CD14-positive monocyte (primary cell): ENCODE measurements at regions not wholly inside any gene's neighbourhood (a gene's known extent, or its start where the extent isn't known, plus 50 kb on each side); places are given as distances from the start of the nearest gene placed in this dataset.
"Not testable (repeated sequence)": the region's sequence is repeated elsewhere in the genome, so short reads cannot be mapped to it uniquely, and the experiment has no call there.

Experiments used
- DNase-seq, 3 donors: peaks; one replicate each; pipeline ENCODE4 v3.0.0-alpha.2; 2011 to 2022
- H2AFZ ChIP-seq: 2 replicates; pipeline ENCODE4 v1.6.0; 2012; ENCODE audit warnings: mild to moderate bottlenecking, low read depth, low read length, inconsistent platforms; ENCODE audit not compliant: insufficient read depth, poor library complexity, severe bottlenecking
- H3K27ac ChIP-seq, 2 donors: 1 replicate in 1 of 2; 2 replicates in 1 of 2; pipeline ENCODE4 v1.5.1; 2012 to 2013; ENCODE audit warnings: low read length in 2 of 2, control low read depth in 1 of 2, inconsistent platforms in 1 of 2, low read depth in 1 of 2, mild to moderate bottlenecking in 1 of 2
- H3K27me3 ChIP-seq, 2 donors: one replicate each; pipeline versions ENCODE4 v1.6.0 to v1.6.1; 2011 to 2013; ENCODE audit warnings: low read length in 2 of 2; ENCODE audit not compliant: control insufficient read depth in 2 of 2, insufficient read depth in 2 of 2
- H3K36me3 ChIP-seq, 2 donors: replicated peaks in 1 of 2; 1 replicate in 1 of 2; 2 replicates in 1 of 2; pipeline versions ENCODE4 v1.5.1 to v1.6.1; 2012 to 2013; ENCODE audit warnings: low read length in 2 of 2, control low read depth in 1 of 2, inconsistent platforms in 1 of 2, mild to moderate bottlenecking in 1 of 2; ENCODE audit not compliant: insufficient read depth in 2 of 2, control insufficient read depth in 1 of 2
- H3K4me1 ChIP-seq, 2 donors: 1 replicate in 1 of 2; 2 replicates in 1 of 2; pipeline versions ENCODE4 v1.5.1 to v1.6.1; 2012 to 2013; ENCODE audit warnings: low read length in 2 of 2, control low read depth in 1 of 2, inconsistent platforms in 1 of 2, mild to moderate bottlenecking in 1 of 2, moderate library complexity in 1 of 2; ENCODE audit not compliant: insufficient read depth in 2 of 2, control insufficient read depth in 1 of 2
- H3K4me2 ChIP-seq: replicated peaks from 2 replicates; pipeline ENCODE3; 2012; ENCODE audit warnings: low read length, moderate library complexity, mild to moderate bottlenecking; ENCODE audit not compliant: poor library complexity, severe bottlenecking; ENCODE audit errors: extremely low read depth
- H3K4me3 ChIP-seq, 3 experiments: fragments of 200-600 bp in 1 of 3; sonication (generic) in 1 of 3; replicated peaks in 1 of 3; 1 replicate in 2 of 3; 2 replicates in 1 of 3; pipeline ENCODE4 v1.5.1; 2011 to 2013; ENCODE audit warnings: low read length in 3 of 3, mild to moderate bottlenecking in 3 of 3, control low read depth in 2 of 3, low read depth in 2 of 3, inconsistent platforms in 1 of 3, moderate library complexity in 1 of 3
- H3K79me2 ChIP-seq: 2 replicates; pipeline ENCODE4 v1.6.0; 2012; ENCODE audit warnings: mild to moderate bottlenecking, control low read depth, inconsistent platforms, low read length, moderate library complexity; ENCODE audit not compliant: insufficient read depth
- H3K9ac ChIP-seq: 2 replicates; pipeline ENCODE4 v1.6.0; 2017; ENCODE audit warnings: low read length, mild to moderate bottlenecking; ENCODE audit not compliant: insufficient read depth, poor library complexity, severe bottlenecking
- H3K9me3 ChIP-seq, 2 donors: replicated peaks in 1 of 2; 1 replicate in 1 of 2; 2 replicates in 1 of 2; pipeline versions ENCODE4 v1.5.1 to v1.6.1; 2012 to 2013; ENCODE audit warnings: low read length in 2 of 2, control low read depth in 1 of 2; ENCODE audit not compliant: control insufficient read depth in 1 of 2, insufficient read depth in 1 of 2
- H4K20me1 ChIP-seq: 2 replicates; pipeline ENCODE4 v1.6.0; 2012; ENCODE audit warnings: mild to moderate bottlenecking, low read length, control low read depth, moderate library complexity; ENCODE audit not compliant: insufficient read depth
- H3K27ac Mint-ChIP-seq, 7 donors: one replicate each; pipeline ENCODE4 v1.8.0; 2020; ENCODE audit warnings: mild to moderate bottlenecking in 7 of 7, mixed read lengths in 7 of 7, moderate library complexity in 6 of 7, inconsistent platforms in 2 of 7
- H3K27me3 Mint-ChIP-seq, 3 donors: one replicate each; pipeline ENCODE4 v1.8.0; 2021 to 2022; ENCODE audit warnings: low read depth in 3 of 3, mild to moderate bottlenecking in 3 of 3, mixed read lengths in 3 of 3, moderate library complexity in 3 of 3, inconsistent platforms in 1 of 3
- H3K36me3 Mint-ChIP-seq, 2 donors: one replicate each; pipeline ENCODE4 v1.8.0; 2020; ENCODE audit warnings: mixed read lengths in 2 of 2, inconsistent platforms in 1 of 2, mild to moderate bottlenecking in 1 of 2
- H3K4me1 Mint-ChIP-seq: one replicate; pipeline ENCODE4 v1.8.0; 2020; ENCODE audit warnings: mild to moderate bottlenecking, mixed read lengths
- H3K4me3 Mint-ChIP-seq, 2 donors: one replicate each; pipeline ENCODE4 v1.8.0; 2020; ENCODE audit warnings: mild to moderate bottlenecking in 2 of 2, mixed read lengths in 2 of 2, moderate library complexity in 1 of 2
- H3K9me3 Mint-ChIP-seq, 7 donors: one replicate each; pipeline ENCODE4 v1.8.0; 2020 to 2022; ENCODE audit warnings: mixed read lengths in 7 of 7, mild to moderate bottlenecking in 6 of 7, moderate library complexity in 6 of 7, inconsistent platforms in 2 of 7
- WGBS: methylation state at CpG from one replicate; pipeline ENCODE4 v1.1.5; 2013; ENCODE audit warnings: missing lambda C conversion rate; ENCODE audit not compliant: insufficient coverage; 5-methylcytosine and 5-hydroxymethylcytosine counted together
- intact Hi-C, 2 donors: fragments of 100-400 bp; cut with micrococcal nuclease; formaldehyde crosslinking; loops; one replicate each; pipeline versions ENCODE4 v1.15.0 to v1.15.1; 2023
- TF ChIP-seq, protein P1 (sequence below): fragments of 200-600 bp; IDR thresholded peaks from one replicate; pipeline ENCODE4 v1.8.0; 2022; ENCODE audit warnings: antibody characterized with exemption, mild to moderate bottlenecking

DNA sequence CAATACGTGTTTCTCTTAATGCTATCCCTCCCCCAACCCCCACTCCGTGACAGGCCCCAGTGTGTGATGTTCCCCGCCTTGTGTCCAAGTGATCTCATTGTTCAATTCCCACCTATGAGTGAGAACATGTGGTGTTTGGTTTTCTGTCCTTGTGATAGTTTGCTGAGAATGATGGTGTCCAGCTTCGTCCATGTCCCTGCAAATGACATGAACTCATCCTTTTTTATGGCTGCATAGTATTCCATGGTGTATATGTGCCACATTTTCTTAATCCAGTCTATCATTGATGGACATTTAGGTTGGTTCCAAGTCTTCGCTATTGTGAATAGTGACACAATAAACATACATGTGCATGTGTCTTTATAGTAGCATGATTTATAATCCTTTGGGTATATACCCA lies 52.5 kb downstream of the KIAA0408 start:
- H2AFZ ChIP-seq, H3K4me1 Mint-ChIP-seq, H3K4me3 Mint-ChIP-seq, H3K4me2 ChIP-seq, H3K4me1 ChIP-seq, H4K20me1 ChIP-seq, DNase-seq, H3K36me3 Mint-ChIP-seq, H3K9me3 ChIP-seq, intact Hi-C loops, H3K4me3 ChIP-seq, H3K27me3 Mint-ChIP-seq, H3K27ac Mint-ChIP-seq, H3K9ac ChIP-seq, H3K79me2 ChIP-seq, H3K27me3 ChIP-seq, H3K36me3 ChIP-seq, H3K27ac ChIP-seq: not testable (repeated sequence)
- peaks cover 3 to 10% (median 7%) of the 10 kb centered on the region in 7 donors for H3K9me3 Mint-ChIP-seq
- WGBS = no CpG with 5 or more reads among the region's 5 CpGs

DNA sequence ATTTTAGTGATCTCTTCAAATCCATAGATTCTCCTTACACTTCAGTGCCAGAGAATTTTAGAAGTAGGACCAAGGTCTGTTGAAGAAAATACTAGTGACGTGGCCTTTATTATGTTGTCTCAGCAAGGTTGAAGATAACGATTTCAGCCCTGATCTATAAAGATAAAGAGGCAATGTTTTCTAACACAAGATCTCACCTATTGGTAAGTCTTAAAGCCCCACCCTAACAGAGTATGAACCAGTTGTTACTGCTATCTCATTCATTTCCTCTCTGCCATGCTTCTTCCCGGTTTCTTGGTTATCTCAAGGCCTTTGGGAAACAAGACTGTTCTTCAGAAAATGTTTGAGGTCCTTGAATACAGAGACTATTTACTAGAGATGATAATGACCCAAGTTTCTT lies 53.1 kb downstream of the KIAA0408 start:
- no peak overlapping the region for H3K9ac ChIP-seq
- H3K27ac Mint-ChIP-seq = no peak overlapping the region
- H4K20me1 ChIP-seq = no peaks in the 10 kb centered on the region
- WGBS = no CpG with 5 or more reads among the region's 3 CpGs
- H3K4me1 Mint-ChIP-seq = peaks cover 9% of the 10 kb centered on the region
- H3K27me3 Mint-ChIP-seq = peaks cover 0 to 1% (median 1%) of the 10 kb centered on the region in 3 donors
- H3K27me3 ChIP-seq = no peaks in the 10 kb centered on the region
- H3K36me3 Mint-ChIP-seq = no peaks in the 10 kb centered on the region
- intact Hi-C loops = no loop called here
- no peak overlapping the region for H3K4me3 ChIP-seq
- no peaks in the 10 kb centered on the region for H3K9me3 ChIP-seq
- no peaks in the 10 kb centered on the region for H3K36me3 ChIP-seq
- no peaks in the 10 kb centered on the region for H3K79me2 ChIP-seq
- no peak overlapping the region for H3K27ac ChIP-seq
- H3K4me1 ChIP-seq = no peaks in the 10 kb centered on the region
- no peak overlapping the region for H2AFZ ChIP-seq
- H3K9me3 Mint-ChIP-seq = peaks cover 3 to 8% (median 6%) of the 10 kb centered on the region in 7 donors
- H3K4me2 ChIP-seq = no peak overlapping the region
- H3K4me3 Mint-ChIP-seq = no peak overlapping the region
- TF ChIP-seq, protein P1, sequence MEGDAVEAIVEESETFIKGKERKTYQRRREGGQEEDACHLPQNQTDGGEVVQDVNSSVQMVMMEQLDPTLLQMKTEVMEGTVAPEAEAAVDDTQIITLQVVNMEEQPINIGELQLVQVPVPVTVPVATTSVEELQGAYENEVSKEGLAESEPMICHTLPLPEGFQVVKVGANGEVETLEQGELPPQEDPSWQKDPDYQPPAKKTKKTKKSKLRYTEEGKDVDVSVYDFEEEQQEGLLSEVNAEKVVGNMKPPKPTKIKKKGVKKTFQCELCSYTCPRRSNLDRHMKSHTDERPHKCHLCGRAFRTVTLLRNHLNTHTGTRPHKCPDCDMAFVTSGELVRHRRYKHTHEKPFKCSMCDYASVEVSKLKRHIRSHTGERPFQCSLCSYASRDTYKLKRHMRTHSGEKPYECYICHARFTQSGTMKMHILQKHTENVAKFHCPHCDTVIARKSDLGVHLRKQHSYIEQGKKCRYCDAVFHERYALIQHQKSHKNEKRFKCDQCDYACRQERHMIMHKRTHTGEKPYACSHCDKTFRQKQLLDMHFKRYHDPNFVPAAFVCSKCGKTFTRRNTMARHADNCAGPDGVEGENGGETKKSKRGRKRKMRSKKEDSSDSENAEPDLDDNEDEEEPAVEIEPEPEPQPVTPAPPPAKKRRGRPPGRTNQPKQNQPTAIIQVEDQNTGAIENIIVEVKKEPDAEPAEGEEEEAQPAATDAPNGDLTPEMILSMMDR = no peak
- DNase-seq = no peak
